ENCODE measurements at regions not wholly inside any gene's neighbourhood (a gene's known extent, or its start where the extent isn't known, plus 50 kb on each side); places are given as distances from the start of the nearest gene placed in this dataset.
A peak's percentile ranks its signal among the peaks of the same experiment; 100 is the strongest.

- no peak overlapping the region for H2BK12ac ChIP-seq (ENCODE audit: low read length)
- H3K9me3 ChIP-seq (ENCODE audit: insufficient read depth, low read depth, low read length) = no peaks in the 10 kb centered on the region
- no peak overlapping the region for H4K12ac ChIP-seq (ENCODE audit: low read depth, low read length)
- peaks cover 0 to 3% of the 10 kb centered on the region in 2 experiments for H3K4me1 ChIP-seq (ENCODE audit: control insufficient read depth in 1 of 2, insufficient read depth in 2 of 2, low read length in 2 of 2)
- DNase-seq = no peak
- no peaks in the 10 kb centered on the region for H3K79me1 ChIP-seq (ENCODE audit: low read length)
- H3K18ac ChIP-seq (ENCODE audit: low read length) = no peak overlapping the region
- H4K91ac ChIP-seq (ENCODE audit: low read depth, low read length) = no peak overlapping the region
- no CpG with 5 or more reads among the region's 1 CpG for WGBS (ENCODE audit: extremely low coverage, insufficient coverage, insufficient read length)
- H3K4me2 ChIP-seq (ENCODE audit: low read length) = no peak overlapping the region
- no peak overlapping the region for H3K23ac ChIP-seq (ENCODE audit: low read length)
- H4K8ac ChIP-seq (ENCODE audit: low read depth, low read length) = no peak overlapping the region
- no peak overlapping the region for H2BK5ac ChIP-seq (ENCODE audit: low read depth, low read length, poor library complexity)
- H3K4ac ChIP-seq (ENCODE audit: low read depth, low read length) = no peak overlapping the region
- H2AK5ac ChIP-seq (ENCODE audit: low read length) = no peak overlapping the region
- no peak overlapping the region for H2BK120ac ChIP-seq (ENCODE audit: insufficient read depth, low read length, poor library complexity)
- H3K27me3 ChIP-seq (ENCODE audit: insufficient read depth, low read length) = no peaks in the 10 kb centered on the region
- no peak overlapping the region for H3K27ac ChIP-seq (ENCODE audit: low read depth, low read length)
- no peaks in the 10 kb centered on the region for H3K36me3 ChIP-seq (ENCODE audit: control insufficient read depth in 1 of 2, insufficient read depth in 2 of 2, low read length in 2 of 2)
- H3K9ac ChIP-seq (ENCODE audit: low read length) = no peak overlapping the region
- no peak overlapping the region for H3K4me3 ChIP-seq (ENCODE audit: low read depth, low read length)
- no peak overlapping the region for H3K14ac ChIP-seq (ENCODE audit: low read length)
- H2AFZ ChIP-seq (ENCODE audit: insufficient read depth, low read length, poor library complexity) = no peak overlapping the region
- no peaks in the 10 kb centered on the region for H3K79me2 ChIP-seq (ENCODE audit: control insufficient read depth, insufficient read depth, low read length, poor library complexity)
Measured at GRCh38 chr22:33112580-33112979, 54.4 kb upstream of the SYN3 start.

- Histone ChIP-seq H2BK12ac (ENCODE audit: low read length) (no peak overlapping the region), H3K27me3 (ENCODE audit: insufficient read depth, low read length) (no peaks in the 10 kb centered on the region), H3K79me1 (ENCODE audit: low read length) (no peaks in the 10 kb centered on the region), H3K4me2 (ENCODE audit: low read length) (no peak overlapping the region), H3K4me1 (ENCODE audit: control insufficient read depth in 1 of 2, insufficient read depth in 2 of 2, low read length in 2 of 2) (no peaks in the 10 kb centered on the region), H3K23ac (ENCODE audit: low read length) (no peak overlapping the region), H2AFZ (ENCODE audit: insufficient read depth, low read length, poor library complexity) (no peak overlapping the region), H3K27ac (ENCODE audit: low read depth, low read length) (no peak overlapping the region), H3K36me3 (ENCODE audit: control insufficient read depth in 1 of 2, insufficient read depth in 2 of 2, low read length in 2 of 2) (no peaks in the 10 kb centered on the region), H3K14ac (ENCODE audit: low read length) (no peak overlapping the region), H4K91ac (ENCODE audit: low read depth, low read length) (no peak overlapping the region), H3K79me2 (ENCODE audit: control insufficient read depth, insufficient read depth, low read length, poor library complexity) (no peaks in the 10 kb centered on the region), H3K9me3 (ENCODE audit: insufficient read depth, low read depth, low read length) (no peaks in the 10 kb centered on the region), H3K9ac (ENCODE audit: low read length) (no peak overlapping the region), H3K4ac (ENCODE audit: low read depth, low read length) (no peak overlapping the region), H3K18ac (ENCODE audit: low read length) (no peak overlapping the region), H2BK5ac (ENCODE audit: low read depth, low read length, poor library complexity) (no peak overlapping the region), H3K4me3 (ENCODE audit: low read depth, low read length) (no peak overlapping the region), H2AK5ac (ENCODE audit: low read length) (no peak overlapping the region), H4K12ac (ENCODE audit: low read depth, low read length) (no peak overlapping the region), H2BK120ac (ENCODE audit: insufficient read depth, low read length, poor library complexity) (no peak overlapping the region), H4K8ac (ENCODE audit: low read depth, low read length) (no peak overlapping the region)
- WGBS (ENCODE audit: extremely low coverage, insufficient coverage, insufficient read length) = no CpG with 5 or more reads among the region's 4 CpGs
- DNase-seq = peak; percentile 50 to 75
Measured at GRCh38 chr22:33111491-33111890, 53.3 kb upstream of the SYN3 start.

DNA sequence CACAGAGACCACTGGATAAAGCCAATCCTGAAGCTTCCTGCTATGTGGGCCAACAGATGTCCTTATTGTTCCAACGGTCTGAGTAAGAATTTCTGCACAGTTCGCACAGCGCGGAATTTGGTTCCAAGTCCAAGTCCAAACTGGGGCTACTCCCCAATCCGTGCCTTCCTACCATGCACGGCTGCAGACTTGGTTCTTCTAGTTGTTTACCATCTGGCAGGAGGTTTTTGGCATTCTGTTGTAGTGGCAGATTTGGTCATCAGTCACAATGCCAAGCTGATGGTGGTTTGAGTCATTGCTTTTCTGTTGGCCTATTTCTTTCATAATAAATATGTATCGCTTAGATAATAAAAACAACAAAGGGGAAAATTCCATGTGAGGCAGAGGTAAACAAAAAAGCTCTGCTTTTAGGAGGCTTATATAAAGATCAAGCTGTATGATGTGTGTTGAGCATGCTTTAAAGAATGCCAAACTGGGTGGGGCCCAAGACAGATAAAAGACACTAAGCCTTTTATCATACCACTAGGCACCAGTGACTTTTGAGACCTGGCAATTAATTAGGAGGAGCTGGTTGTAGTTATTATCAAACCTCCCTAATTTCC lies 52.5 kb upstream of the SYN3 start:
- H3K27ac ChIP-seq (ENCODE audit: low read depth, low read length) = no peak overlapping the region
- no peak overlapping the region for H2AFZ ChIP-seq (ENCODE audit: insufficient read depth, low read length, poor library complexity)
- no peak overlapping the region for H3K4ac ChIP-seq (ENCODE audit: low read depth, low read length)
- no peak overlapping the region for H3K14ac ChIP-seq (ENCODE audit: low read length)
- H3K4me3 ChIP-seq (ENCODE audit: low read depth, low read length) = no peak overlapping the region
- no peak overlapping the region for H4K12ac ChIP-seq (ENCODE audit: low read depth, low read length)
- no peak overlapping the region for H4K8ac ChIP-seq (ENCODE audit: low read depth, low read length)
- H3K4me1 ChIP-seq (ENCODE audit: control insufficient read depth in 1 of 2, insufficient read depth in 2 of 2, low read length in 2 of 2) = no peaks in the 10 kb centered on the region
- H3K23ac ChIP-seq (ENCODE audit: low read length) = no peak overlapping the region
- H2AK5ac ChIP-seq (ENCODE audit: low read length) = no peak overlapping the region
- H4K91ac ChIP-seq (ENCODE audit: low read depth, low read length) = no peak overlapping the region
- H3K27me3 ChIP-seq (ENCODE audit: insufficient read depth, low read length) = no peaks in the 10 kb centered on the region
- H3K4me2 ChIP-seq (ENCODE audit: low read length) = no peak overlapping the region
- no peak overlapping the region for H2BK12ac ChIP-seq (ENCODE audit: low read length)
- H3K9me3 ChIP-seq (ENCODE audit: insufficient read depth, low read depth, low read length) = no peaks in the 10 kb centered on the region
- peak; percentile 5 to 53 for DNase-seq
- H3K18ac ChIP-seq (ENCODE audit: low read length) = no peak overlapping the region
- no peaks in the 10 kb centered on the region for H3K36me3 ChIP-seq (ENCODE audit: control insufficient read depth in 1 of 2, insufficient read depth in 2 of 2, low read length in 2 of 2)
- H3K79me1 ChIP-seq (ENCODE audit: low read length) = no peaks in the 10 kb centered on the region
- no peak overlapping the region for H2BK5ac ChIP-seq (ENCODE audit: low read depth, low read length, poor library complexity)
- no peak overlapping the region for H3K9ac ChIP-seq (ENCODE audit: low read length)
- WGBS (ENCODE audit: extremely low coverage, insufficient coverage, insufficient read length) = no CpG with 5 or more reads among the region's 7 CpGs
- H2BK120ac ChIP-seq (ENCODE audit: insufficient read depth, low read length, poor library complexity) = no peak overlapping the region
- no peaks in the 10 kb centered on the region for H3K79me2 ChIP-seq (ENCODE audit: control insufficient read depth, insufficient read depth, low read length, poor library complexity)

- Histone ChIP-seq H3K4ac (ENCODE audit: low read depth, low read length) (no peak overlapping the region), H2AFZ (ENCODE audit: insufficient read depth, low read length, poor library complexity) (no peak overlapping the region), H4K91ac (ENCODE audit: low read depth, low read length) (no peak overlapping the region), H3K27me3 (ENCODE audit: insufficient read depth, low read length) (no peaks in the 10 kb centered on the region), H3K36me3 (ENCODE audit: control insufficient read depth in 1 of 2, insufficient read depth in 2 of 2, low read length in 2 of 2) (no peaks in the 10 kb centered on the region), H3K9me3 (ENCODE audit: insufficient read depth, low read depth, low read length) (no peaks in the 10 kb centered on the region), H2AK5ac (ENCODE audit: low read length) (no peak overlapping the region), H3K23ac (ENCODE audit: low read length) (no peak overlapping the region), H2BK12ac (ENCODE audit: low read length) (no peak overlapping the region), H3K4me1 (ENCODE audit: control insufficient read depth in 1 of 2, insufficient read depth in 2 of 2, low read length in 2 of 2) (no peaks in the 10 kb centered on the region), H2BK120ac (ENCODE audit: insufficient read depth, low read length, poor library complexity) (no peak overlapping the region), H3K9ac (ENCODE audit: low read length) (no peak overlapping the region), H3K27ac (ENCODE audit: low read depth, low read length) (no peak overlapping the region), H4K8ac (ENCODE audit: low read depth, low read length) (no peak overlapping the region), H3K14ac (ENCODE audit: low read length) (no peak overlapping the region), H3K79me2 (ENCODE audit: control insufficient read depth, insufficient read depth, low read length, poor library complexity) (no peaks in the 10 kb centered on the region), H3K4me2 (ENCODE audit: low read length) (no peak overlapping the region), H4K12ac (ENCODE audit: low read depth, low read length) (no peak overlapping the region), H3K79me1 (ENCODE audit: low read length) (no peaks in the 10 kb centered on the region), H3K18ac (ENCODE audit: low read length) (no peak overlapping the region), H3K4me3 (ENCODE audit: low read depth, low read length) (no peak overlapping the region), H2BK5ac (ENCODE audit: low read depth, low read length, poor library complexity) (no peak overlapping the region)
- DNase-seq = peak; percentile 69 to 71
- no CpG with 5 or more reads among the region's 7 CpGs for WGBS (ENCODE audit: extremely low coverage, insufficient coverage, insufficient read length)
Measured at GRCh38 chr22:33109514-33110430, 51.6 kb upstream of the SYN3 start.

Data from trophoblast cell (in vitro differentiated cells and primary cell).